Keratinocyte (primary cell): ENCODE measurements at regions not wholly inside any gene's neighbourhood (a gene's known extent, or its start where the extent isn't known, plus 50 kb on each side); places are given as distances from the start of the nearest gene placed in this dataset.

Experiments
- DNase-seq: peaks from one replicate; pipeline ENCODE4 v3.0.0-alpha.2; 2011; ENCODE audit warnings: low read depth, missing footprints, low spot score
- FAIRE-seq: peaks from 2 replicates; lab custom pipeline; 2011; peaks lifted over from hg19 to GRCh38; lab: Jason Lieb, UNC
- H2AFZ ChIP-seq: 2 replicates; pipeline ENCODE4 v1.6.0; 2012; ENCODE audit warnings: low read length, control low read depth, inconsistent platforms; ENCODE audit not compliant: control insufficient read depth
- H3K27ac ChIP-seq: 2 replicates; pipeline ENCODE4 v1.5.1; 2011; ENCODE audit warnings: low read length; ENCODE audit not compliant: control insufficient read depth, insufficient read depth
- H3K27me3 ChIP-seq: 3 replicates; pipeline ENCODE4 v1.6.0; 2011; ENCODE audit warnings: low read length; ENCODE audit not compliant: control insufficient read depth, insufficient read depth; ENCODE audit errors: extremely low read depth
- H3K36me3 ChIP-seq, 2 experiments: 2 replicates in 1 of 2; 3 replicates in 1 of 2; pipeline ENCODE4 v1.5.1; 2011; ENCODE audit warnings: low read length in 2 of 2, mild to moderate bottlenecking in 1 of 2; ENCODE audit not compliant: control insufficient read depth in 2 of 2, insufficient read depth in 2 of 2; ENCODE audit errors: extremely low read depth in 1 of 2
- H3K4me1 ChIP-seq: 3 replicates; pipeline ENCODE4 v1.5.1; 2011; ENCODE audit warnings: low read length; ENCODE audit not compliant: control insufficient read depth, insufficient read depth; ENCODE audit errors: extremely low read depth
- H3K4me2 ChIP-seq: 3 replicates; pipeline ENCODE4 v1.6.0; 2011; ENCODE audit warnings: low read depth, low read length; ENCODE audit not compliant: control insufficient read depth, insufficient read depth; ENCODE audit errors: extremely low read depth
- H3K4me3 ChIP-seq, 3 experiments: fragments of 200-600 bp in 1 of 3; sonication (generic) in 1 of 3; 2 replicates in 2 of 3; 3 replicates in 1 of 3; pipeline ENCODE4 v1.5.1; 2011 to 2016; ENCODE audit warnings: low read length in 3 of 3, mild to moderate bottlenecking in 3 of 3, control low read depth in 2 of 3, inconsistent platforms in 1 of 3, low read depth in 1 of 3, mixed read lengths in 1 of 3, mixed run types in 1 of 3, moderate library complexity in 1 of 3; ENCODE audit not compliant: control insufficient read depth in 2 of 3, insufficient read depth in 2 of 3; ENCODE audit errors: extremely low read depth in 1 of 3
- H3K79me2 ChIP-seq: 2 replicates; pipeline ENCODE4 v1.6.0; 2012; ENCODE audit warnings: low read length; ENCODE audit not compliant: control insufficient read depth, insufficient read depth
- H3K9ac ChIP-seq: 3 replicates; pipeline ENCODE4 v1.6.0; 2011; ENCODE audit warnings: low read length; ENCODE audit not compliant: control insufficient read depth, insufficient read depth; ENCODE audit errors: extremely low read depth
- H3K9me1 ChIP-seq: 3 replicates; pipeline ENCODE4 v1.6.0; 2011; ENCODE audit warnings: low read length; ENCODE audit not compliant: control insufficient read depth, insufficient read depth; ENCODE audit errors: extremely low read depth
- H3K9me3 ChIP-seq: 2 replicates; pipeline ENCODE4 v1.5.1; 2012; ENCODE audit warnings: low read depth, low read length; ENCODE audit not compliant: control insufficient read depth
- H4K20me1 ChIP-seq: 3 replicates; pipeline ENCODE4 v1.6.0; 2011; ENCODE audit warnings: low read length; ENCODE audit not compliant: control insufficient read depth, insufficient read depth; ENCODE audit errors: extremely low read depth
- EZH2 ChIP-seq: IDR thresholded peaks from one replicate; pipeline ENCODE4 v1.6.1; 2012; ENCODE audit warnings: inconsistent platforms, mild to moderate bottlenecking, low read length, moderate library complexity
- dilution Hi-C: fragments of 300-500 bp; cut with MboI; formaldehyde crosslinking; loops from one replicate; pipeline ENCODE4 v1.7.0; 2020; ENCODE audit warnings: low sequenced_read_pairs; ENCODE audit not compliant: extremely low pct_ligation_motif_present
- TF ChIP-seq, protein P1 (sequence below), 3 experiments: IDR thresholded peaks in 1 of 3; conservative IDR thresholded peaks in 1 of 3; optimal IDR thresholded peaks in 1 of 3; 2 replicates in 2 of 3; 3 replicates in 1 of 3; pipeline versions ENCODE3 to v1.5.1; 2011; ENCODE audit warnings: low read length in 3 of 3, mild to moderate bottlenecking in 3 of 3, moderate library complexity in 2 of 3, control low read depth in 1 of 3, inconsistent platforms in 1 of 3; ENCODE audit not compliant: insufficient read depth in 2 of 3; ENCODE audit errors: extremely low read depth in 1 of 3

DNA sequence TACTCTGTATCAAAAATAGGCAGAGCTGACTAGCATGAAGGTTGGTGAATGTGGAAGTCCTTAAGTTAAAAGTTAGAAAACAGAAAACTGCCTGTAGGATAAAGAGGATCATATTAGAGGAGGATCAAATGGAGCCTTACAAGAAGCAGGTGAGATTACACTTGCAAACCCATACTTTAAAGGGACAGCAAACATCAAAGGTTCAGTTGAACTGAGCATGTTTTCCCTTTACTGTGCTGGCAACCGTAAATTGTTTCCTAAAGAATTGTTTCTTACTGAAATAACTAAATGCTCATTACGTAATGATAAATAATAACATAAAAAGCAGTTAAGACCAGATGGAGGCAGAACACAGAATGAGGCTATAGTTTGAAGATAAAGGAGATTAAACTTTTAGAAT is 465.3 kb upstream of the FTMT start:
- Histone ChIP-seq H2AFZ (no peak overlapping the region), H3K9me1 (no peaks in the 10 kb centered on the region), H3K36me3 (no peaks in the 10 kb centered on the region), H3K79me2 (no peaks in the 10 kb centered on the region), H3K4me3 (no peak overlapping the region), H3K9me3 (no peaks in the 10 kb centered on the region), H3K27ac (no peak overlapping the region), H3K9ac (no peak overlapping the region), H3K4me1 (no peaks in the 10 kb centered on the region), H3K4me2 (no peak overlapping the region), H4K20me1 (no peaks in the 10 kb centered on the region), H3K27me3 (no peaks in the 10 kb centered on the region)
- DNase-seq = no peak
- TF ChIP-seq, protein P1, sequence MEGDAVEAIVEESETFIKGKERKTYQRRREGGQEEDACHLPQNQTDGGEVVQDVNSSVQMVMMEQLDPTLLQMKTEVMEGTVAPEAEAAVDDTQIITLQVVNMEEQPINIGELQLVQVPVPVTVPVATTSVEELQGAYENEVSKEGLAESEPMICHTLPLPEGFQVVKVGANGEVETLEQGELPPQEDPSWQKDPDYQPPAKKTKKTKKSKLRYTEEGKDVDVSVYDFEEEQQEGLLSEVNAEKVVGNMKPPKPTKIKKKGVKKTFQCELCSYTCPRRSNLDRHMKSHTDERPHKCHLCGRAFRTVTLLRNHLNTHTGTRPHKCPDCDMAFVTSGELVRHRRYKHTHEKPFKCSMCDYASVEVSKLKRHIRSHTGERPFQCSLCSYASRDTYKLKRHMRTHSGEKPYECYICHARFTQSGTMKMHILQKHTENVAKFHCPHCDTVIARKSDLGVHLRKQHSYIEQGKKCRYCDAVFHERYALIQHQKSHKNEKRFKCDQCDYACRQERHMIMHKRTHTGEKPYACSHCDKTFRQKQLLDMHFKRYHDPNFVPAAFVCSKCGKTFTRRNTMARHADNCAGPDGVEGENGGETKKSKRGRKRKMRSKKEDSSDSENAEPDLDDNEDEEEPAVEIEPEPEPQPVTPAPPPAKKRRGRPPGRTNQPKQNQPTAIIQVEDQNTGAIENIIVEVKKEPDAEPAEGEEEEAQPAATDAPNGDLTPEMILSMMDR (optimal IDR thresholded peaks at IDR 0.05 in 1 of 3, IDR thresholded peaks at IDR 0.05 in 1 of 3, conservative IDR thresholded peaks at IDR 0.05 in 1 of 3; ENCODE audit: extremely low read depth in 1 of 3, insufficient read depth in 2 of 3, low read length in 3 of 3) = no peak
- no peak for TF ChIP-seq EZH2
- dilution Hi-C loops = no loop called here
- no peak for FAIRE-seq

DNA sequence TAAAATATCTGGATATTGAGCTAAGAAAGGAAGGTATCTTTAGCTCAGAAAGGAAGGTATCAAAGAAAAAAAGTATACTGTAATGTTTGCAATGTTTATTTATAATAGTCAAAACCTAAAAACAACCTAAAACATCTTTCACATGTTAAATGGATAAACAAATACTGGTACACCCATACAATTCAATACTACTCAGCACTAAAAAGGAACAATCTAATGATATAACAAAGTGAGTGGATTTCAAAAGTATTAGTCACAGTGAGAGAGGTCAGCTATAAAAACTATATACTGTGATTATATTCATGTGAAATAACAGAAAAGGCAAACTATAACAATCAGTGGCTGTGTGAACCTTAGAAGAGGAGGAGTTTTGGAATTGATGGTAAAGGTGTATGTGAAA is 455.0 kb upstream of the FTMT start:
- Histone ChIP-seq H2AFZ (no peak overlapping the region), H3K79me2 (no peaks in the 10 kb centered on the region), H3K27me3 (no peaks in the 10 kb centered on the region), H3K36me3 (no peaks in the 10 kb centered on the region), H3K4me2 (no peak overlapping the region), H3K9me3 (no peaks in the 10 kb centered on the region), H3K9me1 (no peaks in the 10 kb centered on the region), H3K27ac (no peak overlapping the region), H4K20me1 (no peaks in the 10 kb centered on the region), H3K9ac (no peak overlapping the region), H3K4me1 (no peaks in the 10 kb centered on the region), H3K4me3 (no peak overlapping the region)
- TF ChIP-seq, protein P1 (optimal IDR thresholded peaks at IDR 0.05 in 1 of 3, IDR thresholded peaks at IDR 0.05 in 1 of 3, conservative IDR thresholded peaks at IDR 0.05 in 1 of 3; ENCODE audit: extremely low read depth in 1 of 3, insufficient read depth in 2 of 3, low read length in 3 of 3) = no peak
- TF ChIP-seq EZH2 = no peak
- no peak for DNase-seq
- dilution Hi-C loops = no loop called here
- FAIRE-seq = no peak
